A673 (cell line): ENCODE measurements at regions not wholly inside any gene's neighbourhood (a gene's known extent, or its start where the extent isn't known, plus 50 kb on each side); places are given as distances from the start of the nearest gene placed in this dataset.

Experiments
- CTCF ChIP-seq: fragments of 300-800, 200-600 bp; sonication (generic); conservative IDR thresholded peaks from 2 replicates; pipeline ENCODE4 v1.5.1; 2017; ENCODE audit warnings: low read depth, mild to moderate bottlenecking, antibody characterized with exemption, low read length, moderate library complexity, mixed read lengths
- EZH2 ChIP-seq: fragments of 200-600 bp; sonication (generic); IDR thresholded peaks from 2 replicates; pipeline ENCODE4 v1.6.1; 2017; ENCODE audit warnings: borderline replicate concordance, low read depth, mild to moderate bottlenecking, mixed read lengths, antibody characterized with exemption, low read length; ENCODE audit not compliant: poor library complexity, severe bottlenecking

GRCh38 chr12:116482859-116483258 is 76.3 kb upstream of the MAP1LC3B2 start:
- TF ChIP-seq EZH2 (no peak), CTCF (no peak)
